DMS53 treated with DMSO at 0.1 percent for 48 hours (cell line): ENCODE measurements at regions not wholly inside any gene's neighbourhood (a gene's known extent, or its start where the extent isn't known, plus 50 kb on each side); places are given as distances from the start of the nearest gene placed in this dataset.

Source experiments
- DNase-seq: peaks from one replicate; lab custom pipeline; 2025; ENCODE audit not compliant: unreplicated experiment; lab: John Stamatoyannopoulos, UW

DNA sequence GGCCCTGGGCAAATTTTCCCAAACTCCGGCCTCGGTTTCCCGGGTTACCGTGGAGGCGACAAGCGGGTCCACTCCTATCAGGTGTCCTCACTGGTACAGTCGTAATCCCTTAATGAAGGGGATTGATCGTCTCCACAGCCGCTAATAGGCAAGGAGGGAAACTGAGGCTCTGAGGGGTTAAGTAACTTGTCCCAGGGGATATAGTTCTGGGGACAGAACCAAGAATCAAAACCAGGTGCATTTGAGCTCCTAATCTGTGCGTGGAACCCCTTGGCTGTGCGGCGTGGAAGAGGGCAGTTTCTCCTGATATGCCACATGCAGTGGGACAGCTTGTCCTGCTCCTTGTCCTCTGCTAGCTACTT is 157.2 kb downstream of the CYRIA start:
- DNase-seq, result no peak

DNA sequence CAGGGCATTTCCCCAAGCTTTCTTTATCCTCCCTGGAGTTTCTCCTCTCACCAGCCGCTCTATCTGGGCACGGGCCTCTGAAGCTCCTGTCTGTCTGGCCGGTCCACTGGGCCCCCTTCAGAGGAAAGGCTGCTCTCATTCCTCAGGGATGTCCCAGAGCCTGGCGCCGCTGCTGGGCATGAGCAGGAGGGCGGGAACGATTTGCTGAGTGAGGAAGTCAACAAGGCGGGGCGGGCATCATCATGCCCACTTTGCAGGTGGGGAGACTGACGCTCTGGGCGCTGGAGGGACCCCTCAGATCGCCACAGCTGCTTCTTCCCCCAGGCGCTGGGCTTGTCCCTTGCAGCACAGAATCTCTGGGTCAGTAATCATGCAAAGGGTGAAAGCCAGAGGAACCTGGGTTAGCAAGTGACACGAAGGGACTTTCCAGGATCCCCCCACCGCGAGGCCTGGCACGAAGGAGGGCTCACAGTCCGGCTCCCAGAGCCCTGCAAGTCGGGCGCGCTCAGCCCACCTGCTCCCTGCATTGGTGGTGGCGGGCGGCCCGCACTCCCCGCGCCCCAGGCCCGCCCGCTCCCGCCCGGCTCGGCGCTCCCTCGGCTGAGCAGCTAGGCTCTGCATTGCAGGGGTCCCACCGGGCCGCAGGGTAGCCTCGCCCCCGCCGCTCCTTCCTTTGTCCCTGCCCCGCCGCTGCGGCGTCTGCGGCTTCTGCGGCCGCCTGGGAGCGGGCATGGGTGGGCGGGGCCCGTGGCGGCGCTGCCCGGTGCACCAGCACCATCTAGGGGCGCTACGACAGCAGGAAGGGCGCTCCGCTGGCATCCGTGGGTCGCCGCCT is 157.8 kb downstream of the CYRIA start:
- no peak for DNase-seq

DNA sequence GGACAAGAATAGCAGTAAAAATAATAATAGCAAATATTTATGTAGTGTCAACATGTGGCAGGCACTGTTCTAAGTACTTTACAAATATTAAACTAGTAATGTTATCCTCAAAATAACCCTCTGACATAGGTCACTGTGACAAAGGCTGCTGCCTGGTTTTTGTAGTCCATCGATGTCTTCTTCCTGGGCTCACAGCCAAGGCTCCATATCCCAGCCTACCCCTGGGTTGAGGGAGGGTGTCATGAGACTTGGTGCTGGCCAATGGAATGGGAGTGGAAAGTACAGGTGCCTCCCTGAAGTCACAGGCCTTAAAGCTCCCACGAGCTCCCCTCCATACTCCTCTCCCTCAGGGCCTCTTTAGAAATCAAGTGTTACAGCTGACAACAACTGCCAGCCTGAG is 159.3 kb downstream of the CYRIA start:
- peak; percentile 77 for DNase-seq

DNA sequence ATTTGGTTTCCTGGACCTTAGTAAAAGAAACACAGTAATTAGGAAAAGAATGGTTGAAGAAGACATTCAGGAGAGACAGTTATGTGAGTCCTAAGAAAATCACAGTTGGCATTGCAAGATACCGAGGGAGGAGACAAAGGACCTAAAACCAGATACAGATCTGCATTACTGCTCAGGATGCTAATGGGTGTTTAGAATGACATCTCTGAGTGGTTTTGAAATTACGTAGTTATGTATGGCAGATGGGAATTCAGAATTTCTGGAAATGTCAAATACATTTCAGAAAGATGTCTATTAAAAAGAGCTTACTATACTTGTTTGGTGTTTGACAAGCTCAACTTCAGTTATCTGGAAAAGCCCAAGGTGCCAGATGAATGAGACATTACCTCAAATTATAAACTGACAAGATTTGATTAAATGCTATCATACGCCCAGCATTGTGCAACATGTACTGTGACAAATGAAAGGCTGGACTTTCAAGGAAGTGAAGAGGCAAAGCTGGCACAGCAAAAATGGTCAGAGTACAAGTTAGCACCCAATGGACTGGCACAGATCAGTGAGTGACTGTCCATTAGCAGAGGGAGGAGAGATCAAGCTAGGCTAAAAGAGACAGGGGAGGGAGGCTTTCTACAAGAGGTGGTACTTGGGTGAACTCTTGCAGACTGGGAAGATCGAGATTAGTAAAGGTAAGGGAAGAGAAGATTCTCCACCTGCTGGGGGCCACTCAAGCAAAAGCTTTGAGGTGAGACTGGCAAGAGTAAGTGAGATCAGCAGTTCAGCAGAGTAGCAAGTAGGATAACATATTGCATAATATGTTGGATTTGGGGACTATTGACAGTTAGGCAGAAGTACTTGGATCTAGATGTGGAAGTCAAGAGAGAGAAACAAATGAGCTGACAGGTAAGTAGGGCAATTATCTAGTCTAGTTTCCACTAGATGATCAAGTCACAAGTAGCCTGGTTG is 168.9 kb downstream of the CYRIA start:
- no peak for DNase-seq

DNA sequence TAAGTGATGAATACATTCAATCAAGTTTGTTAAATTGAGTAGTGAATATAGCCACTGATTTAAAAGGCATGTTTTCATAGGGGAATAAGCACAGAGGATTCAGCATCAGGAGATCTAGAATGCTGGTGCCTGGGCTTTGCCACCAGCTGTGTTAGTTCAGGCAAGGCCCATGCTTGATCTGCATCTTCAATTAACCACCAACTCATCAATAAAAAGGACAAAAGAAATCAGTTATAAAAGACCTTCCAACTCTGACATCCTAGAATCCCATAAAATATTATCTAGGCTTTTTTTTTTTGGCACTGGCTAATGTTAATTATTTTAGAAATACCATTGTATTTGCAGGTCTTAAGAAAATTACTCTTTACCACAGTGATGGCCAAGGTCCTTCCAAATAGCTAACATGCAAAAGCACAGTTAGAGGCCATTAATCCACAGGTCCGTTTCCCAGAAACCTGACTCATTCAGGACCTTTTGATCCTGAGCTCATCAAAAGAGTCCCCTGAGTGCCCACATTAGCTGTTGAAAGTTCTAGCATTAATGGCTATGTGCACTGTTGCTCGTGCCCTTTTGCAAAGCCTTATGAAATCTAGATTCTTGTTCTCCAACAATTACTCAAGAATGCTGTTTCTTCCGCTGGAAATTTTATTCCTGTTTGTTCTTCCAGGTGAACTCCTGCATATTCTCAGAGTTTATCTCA is 170.0 kb downstream of the CYRIA start:
- DNase-seq, result no peak

DNA sequence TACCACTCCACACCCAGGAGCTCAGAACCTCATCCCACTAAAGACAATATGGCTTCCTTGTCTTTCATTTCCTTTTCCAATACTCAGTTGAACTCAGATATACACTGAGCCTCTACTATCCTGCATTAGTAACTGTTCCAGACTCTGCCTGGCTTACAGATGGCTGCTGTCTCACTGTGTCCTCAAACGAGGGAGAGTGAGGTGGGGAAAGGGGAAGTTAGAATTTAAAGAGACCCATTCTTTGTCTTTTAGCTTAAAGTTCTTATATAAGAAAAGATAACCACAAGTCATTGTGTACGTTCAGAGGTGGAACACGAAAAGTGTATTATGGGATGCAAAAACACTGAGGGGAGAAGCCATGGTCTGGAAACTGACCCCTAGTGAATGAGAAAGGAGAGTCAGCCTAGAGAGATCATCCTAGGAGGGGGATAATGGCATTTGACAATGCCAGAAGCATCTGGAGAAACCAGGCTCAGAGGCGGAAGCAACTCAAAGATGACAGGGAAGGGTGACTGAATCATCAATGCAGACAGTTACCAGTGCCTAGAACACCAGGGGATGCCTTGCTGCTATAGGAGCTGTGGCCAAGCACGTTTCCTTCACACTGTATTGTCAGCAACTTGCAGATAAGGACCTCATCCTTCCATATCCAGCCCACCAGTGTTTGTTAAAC is 170.7 kb downstream of the CYRIA start:
- DNase-seq, result no peak

DNA sequence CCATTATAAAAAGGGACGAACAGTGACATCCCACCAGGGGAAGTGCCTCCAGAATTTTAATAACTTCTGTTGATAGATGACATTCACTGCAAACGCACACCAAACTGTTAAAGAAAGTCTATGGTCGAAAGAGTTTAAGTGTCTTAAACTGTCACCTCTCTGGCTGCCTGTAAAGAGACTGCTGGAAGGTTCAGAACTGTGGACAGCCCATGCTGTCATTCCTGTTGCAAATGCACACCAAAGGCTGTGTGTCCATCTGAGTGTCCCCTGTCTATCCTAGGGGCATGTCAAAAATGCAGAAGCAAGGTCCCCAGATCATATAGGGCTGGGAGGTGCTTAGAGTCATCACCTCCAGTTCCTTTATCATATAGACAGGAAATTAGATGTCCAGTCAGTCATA is 171.8 kb downstream of the CYRIA start:
- DNase-seq, result no peak

DNA sequence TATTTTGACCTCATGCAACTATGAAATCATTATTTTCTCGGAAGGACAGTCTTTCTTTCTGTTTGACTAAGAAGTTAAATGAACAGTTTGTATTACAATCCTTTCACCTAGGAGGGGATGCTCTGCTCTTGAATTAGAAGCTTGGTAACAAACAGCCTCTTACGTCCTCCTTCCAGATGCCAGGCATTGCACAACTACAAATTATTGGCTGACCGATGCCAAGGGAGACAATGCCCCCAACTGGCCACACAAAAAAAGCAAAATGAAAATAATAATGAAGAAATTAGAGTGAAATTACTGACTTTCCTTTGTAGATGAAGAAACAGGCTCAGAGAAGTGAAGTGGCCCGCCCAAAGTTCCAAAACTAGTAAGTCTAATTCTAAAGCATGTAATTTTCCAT is 177.9 kb downstream of the CYRIA start:
- peak; percentile 11 for DNase-seq

DNA sequence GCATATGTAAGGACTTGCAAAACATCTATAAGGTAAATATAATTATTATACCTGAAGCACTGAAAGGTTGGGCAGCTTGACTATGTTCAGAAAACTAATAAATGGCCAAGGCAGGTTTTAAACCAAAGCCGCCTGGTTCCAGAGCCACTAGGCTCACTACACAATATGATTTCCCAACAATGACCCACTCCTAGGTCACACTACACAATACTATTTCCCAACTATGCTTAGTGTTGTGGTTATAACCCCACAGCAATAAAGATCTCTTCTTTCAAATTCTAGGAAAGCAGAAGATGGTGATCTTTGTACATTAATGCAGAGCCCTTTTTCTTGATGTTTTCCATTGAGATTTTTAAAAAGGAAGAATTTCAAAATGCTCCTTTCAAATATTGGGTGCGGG is 180.4 kb downstream of the CYRIA start:
- DNase-seq, result no peak

DNA sequence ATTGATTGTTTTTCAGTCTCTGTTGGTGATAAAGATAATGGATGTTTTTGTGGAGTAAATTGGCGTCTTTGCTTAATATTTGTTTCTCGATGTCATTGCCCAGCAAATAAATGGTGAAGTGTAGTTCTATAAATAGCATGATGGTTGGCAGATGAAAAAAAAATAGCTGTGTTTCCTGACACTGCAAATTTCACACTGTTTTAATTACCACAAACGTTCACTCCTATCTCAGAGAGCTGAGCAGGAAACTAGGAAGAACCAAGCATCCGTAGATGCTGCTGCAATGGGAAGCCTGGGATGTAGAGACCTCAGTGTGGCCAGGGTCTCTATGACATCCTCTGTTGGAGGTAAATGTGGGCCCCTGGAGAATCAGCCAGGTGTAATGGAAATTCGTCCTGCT is 183.2 kb downstream of the CYRIA start:
- DNase-seq, result no peak

DNA sequence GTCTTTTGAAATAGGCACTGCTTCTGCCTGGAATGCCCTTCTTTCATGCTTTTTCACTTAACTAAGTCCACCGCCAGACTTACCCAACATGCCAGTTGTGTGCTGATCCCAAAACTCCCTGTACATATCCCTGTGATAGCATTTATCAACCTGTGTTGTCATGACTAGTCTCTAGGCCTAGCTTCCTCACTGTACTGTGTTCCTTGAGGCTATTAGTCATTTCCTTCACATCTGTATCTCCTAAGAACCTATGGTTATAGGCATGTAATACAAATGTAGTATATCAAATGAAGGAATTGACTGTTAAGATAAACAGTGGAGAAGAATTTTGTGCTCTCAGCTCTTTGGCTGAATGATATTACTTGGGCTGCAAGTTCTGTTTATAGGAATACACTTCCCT is 184.3 kb downstream of the CYRIA start:
- no peak for DNase-seq

DNA sequence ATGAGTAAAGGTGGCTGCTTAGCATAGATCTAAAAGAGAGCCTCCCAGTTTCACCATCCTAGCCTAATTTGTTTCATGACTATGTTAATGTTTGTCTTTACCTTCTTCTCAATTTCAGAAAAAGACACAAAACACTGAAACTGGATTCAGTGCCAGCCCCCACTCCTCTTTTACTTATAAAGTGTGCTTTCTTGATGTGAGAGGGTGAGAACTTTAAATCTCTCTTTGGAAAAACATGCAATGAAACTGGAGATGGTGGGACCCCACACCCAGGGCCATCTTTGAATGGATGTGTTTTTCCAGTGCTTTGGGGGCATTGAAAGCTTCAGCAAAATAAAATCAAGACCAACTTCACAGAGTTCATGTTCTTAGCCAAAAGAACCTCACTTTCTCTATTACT is 185.9 kb downstream of the CYRIA start:
- DNase-seq, result no peak

DNA sequence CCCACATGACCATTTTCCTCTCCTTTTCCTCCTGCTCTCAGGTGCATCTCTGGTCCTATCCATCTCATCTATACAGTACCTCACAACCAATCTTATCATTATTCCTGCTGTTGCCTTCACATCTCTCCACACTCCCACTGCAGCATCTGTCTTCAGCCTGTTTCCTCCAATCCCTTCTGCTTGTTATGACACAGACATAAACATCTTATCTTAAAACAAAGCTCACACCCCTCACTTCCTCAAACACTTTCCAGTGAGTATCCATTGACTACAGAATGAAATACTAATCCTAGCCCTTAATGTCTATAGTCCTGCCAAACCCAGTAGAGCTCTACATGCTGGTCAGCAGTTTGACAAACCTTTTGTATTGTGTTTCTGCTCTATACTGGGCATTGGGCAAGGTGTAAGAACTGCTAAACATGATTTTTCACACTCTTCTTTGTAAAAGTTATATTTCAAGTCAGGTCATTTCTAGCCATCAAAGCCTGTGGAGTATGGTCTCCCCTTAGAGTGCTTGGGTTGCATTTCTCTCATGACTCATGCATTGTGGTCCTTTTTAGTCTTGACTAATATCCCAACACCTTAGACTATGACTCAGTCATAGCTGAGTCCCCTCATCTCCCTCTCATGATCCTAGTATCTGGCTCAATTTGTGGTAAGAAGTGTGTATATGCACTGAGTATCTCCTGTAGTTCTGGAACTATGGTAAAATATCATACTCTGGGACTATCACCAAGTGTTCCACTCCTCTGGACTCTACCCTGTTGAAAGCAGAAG is 187.0 kb downstream of the CYRIA start:
- DNase-seq, result no peak

DNA sequence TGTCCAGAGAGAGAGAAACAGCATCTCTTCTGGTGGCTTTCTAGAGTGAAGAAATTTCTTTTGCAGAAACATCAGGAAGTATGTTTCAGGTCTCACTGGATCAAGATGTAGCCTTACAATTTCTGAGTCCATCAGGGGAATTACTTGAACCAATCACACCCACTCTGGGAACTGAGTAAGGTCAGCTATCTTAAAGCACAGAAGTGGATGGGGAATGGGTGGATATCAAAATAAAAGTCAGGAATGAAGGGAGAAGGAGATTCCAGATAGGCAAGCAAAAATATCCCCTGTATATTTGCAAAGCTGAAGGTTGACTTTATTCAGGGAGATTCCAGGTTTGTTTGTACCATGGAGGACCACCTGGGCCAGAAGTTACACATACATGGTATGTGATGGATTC is 188.0 kb downstream of the CYRIA start:
- no peak for DNase-seq

DNA sequence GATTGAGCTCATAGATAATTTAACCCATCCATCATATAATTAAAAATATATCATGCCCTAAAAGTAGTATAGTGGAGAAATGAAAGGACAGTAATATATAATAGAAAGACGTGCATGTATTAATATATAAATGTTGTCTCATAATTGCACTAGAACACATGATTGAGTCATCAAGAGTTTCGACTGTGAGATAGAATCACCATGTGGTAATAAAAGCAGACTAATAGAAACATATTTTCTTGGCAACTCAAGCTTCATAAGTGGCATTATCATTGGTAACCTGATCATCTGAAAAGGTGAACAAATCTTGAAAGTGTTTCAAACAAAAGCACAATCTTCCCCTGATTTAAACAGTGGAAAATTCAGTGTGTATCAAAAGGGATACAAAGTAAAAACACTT is 188.8 kb downstream of the CYRIA start:
- no peak for DNase-seq

DNA sequence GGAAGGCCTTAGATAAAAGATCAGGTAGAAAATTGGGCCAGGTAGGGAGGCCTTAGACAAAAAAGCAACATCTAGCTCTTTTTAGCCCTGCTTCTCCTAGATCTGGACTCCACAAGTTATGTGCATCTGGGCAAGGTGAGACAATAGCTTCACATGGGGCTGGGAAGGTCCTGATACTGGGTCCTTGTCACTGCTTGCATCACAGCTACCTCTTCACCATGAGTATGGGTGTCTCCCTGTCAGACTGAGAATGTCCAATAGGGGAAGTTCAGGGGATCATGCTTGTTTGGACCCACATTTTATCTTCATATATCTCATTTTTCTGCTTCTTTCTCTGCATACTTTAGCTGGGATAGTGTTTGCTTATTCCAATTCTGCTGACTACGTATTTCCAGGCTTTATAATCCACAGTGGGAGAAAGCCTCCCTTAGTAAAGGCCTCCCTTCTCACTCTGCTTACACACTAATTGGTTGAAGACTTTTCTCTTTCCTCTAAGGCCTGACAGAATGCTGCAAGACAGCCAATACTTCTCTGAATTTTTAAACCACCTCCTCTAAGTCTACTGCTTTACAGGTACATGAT is 189.6 kb downstream of the CYRIA start:
- no peak for DNase-seq

DNA sequence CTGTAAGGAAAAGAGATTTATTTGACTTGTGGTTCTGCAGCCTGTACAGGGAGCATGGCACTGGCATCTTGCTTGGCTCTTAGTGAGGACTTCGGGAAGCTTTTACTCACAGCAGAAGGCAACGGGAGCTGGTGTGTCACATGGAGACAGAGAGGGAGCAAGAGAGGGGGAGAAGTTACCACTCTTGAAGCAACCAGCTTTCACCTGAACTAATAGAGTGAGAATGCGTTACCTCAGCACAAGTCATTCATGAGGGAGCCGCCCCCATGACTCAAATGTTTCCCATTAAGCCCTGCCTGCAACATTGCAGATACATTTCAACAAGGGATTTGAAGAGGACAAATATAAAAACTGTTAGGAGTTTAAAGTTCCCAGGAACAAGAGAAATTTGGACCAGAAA is 190.0 kb downstream of the CYRIA start:
- no peak for DNase-seq

DNA sequence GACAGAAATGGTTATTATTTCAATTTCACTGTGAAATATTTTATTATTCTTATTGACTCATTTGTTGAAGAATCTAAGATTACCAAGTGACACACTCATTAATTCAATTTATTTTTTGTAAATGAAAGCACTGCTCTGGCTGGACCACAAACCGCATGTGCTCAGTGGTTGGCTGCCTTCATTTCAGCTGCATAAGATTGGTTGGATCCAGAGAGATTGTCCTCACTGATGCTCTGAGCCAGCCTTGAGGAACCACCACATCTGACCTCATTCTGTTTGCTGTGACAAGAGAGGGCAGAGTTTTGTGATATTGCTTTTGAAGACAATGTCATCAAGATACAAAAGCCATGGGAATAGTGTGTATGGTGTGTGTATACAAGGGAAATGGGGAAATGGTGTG is 192.1 kb downstream of the CYRIA start:
- DNase-seq, result no peak

DNA sequence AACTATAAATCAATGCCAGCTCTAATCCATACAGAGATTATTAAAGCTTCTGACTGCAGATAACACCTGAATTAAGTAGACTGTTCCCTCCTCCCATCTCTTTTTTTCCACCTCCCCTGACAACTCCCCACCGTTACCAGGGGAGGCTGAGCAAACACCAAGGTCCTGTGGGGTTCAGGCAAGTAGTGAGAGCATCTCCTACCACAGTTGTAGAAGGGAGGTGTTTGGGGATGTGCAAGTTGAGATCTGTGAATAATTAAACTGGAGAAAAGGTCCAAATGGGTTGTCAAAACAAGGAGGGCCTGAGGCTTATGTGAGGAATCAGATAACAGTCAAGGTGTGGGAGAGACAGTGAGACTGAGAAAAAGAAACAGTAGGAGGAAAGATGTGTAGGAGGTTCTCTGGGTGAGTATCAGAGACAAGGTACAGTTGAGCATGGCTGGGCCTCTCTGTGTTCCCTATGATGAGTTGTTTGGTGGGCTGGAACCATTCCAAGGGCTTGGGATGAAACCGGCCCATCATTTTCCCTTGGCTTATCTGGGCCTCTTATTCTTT is 194.6 kb downstream of the CYRIA start:
- no peak for DNase-seq

DNA sequence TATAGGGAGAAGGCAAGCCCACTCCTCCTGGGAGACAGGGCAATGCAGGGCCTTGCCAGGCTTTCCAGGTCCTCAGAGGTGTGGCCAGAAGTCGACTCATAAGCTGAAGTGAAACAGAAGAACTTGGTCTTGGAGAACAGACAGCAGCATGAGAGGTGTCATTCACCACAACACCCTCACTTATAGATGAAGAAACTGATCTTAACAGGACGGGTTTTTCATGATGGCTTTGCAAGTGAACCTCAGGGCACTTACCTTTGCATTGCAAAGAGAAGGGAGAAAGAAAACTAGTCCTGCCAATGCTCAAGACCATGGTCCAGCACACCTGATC is 198.8 kb downstream of the CYRIA start:
- DNase-seq, result no peak
